ENCODE measurements at regions not wholly inside any gene's neighbourhood (a gene's known extent, or its start where the extent isn't known, plus 50 kb on each side); places are given as distances from the start of the nearest gene placed in this dataset.

- H3K4me3 ChIP-seq (ENCODE audit: low read length): no peak overlapping the region
- intact Hi-C loops (cut with micrococcal nuclease): no loop called here
- no peaks in the 10 kb centered on the region for H3K27me3 ChIP-seq (ENCODE audit: control insufficient read depth in 2 of 2, insufficient read depth in 2 of 2, low read length in 2 of 2)
- POLR2A ChIA-PET: no interaction called here
- Mint-ChIP-seq H3K27me3 (peaks cover 0 to 17% (median 0%) of the 10 kb centered on the region in 5 donors), H3K4me3 (no peak overlapping the region), H3K27ac (no peak overlapping the region), H3K9me3 (peaks cover 4 to 25% (median 12%) of the 10 kb centered on the region in 11 donors), H3K36me3 (peaks cover 0 to 15% (median 4%) of the 10 kb centered on the region in 5 donors), H3K4me1 (no peaks in the 10 kb centered on the region)
- no peaks in the 10 kb centered on the region for H3K9me3 ChIP-seq (ENCODE audit: control insufficient read depth in 2 of 3, low read length in 3 of 3)
- ATAC-seq (no peak), DNase-seq (no peak)
- no peaks in the 10 kb centered on the region for H3K36me3 ChIP-seq (ENCODE audit: control insufficient read depth in 2 of 3, insufficient read depth in 3 of 3, low read length in 3 of 3)
- H3K4me1 ChIP-seq (ENCODE audit: control insufficient read depth in 2 of 2, insufficient read depth in 2 of 2, low read length in 2 of 2): no peaks in the 10 kb centered on the region
- CTCF ChIA-PET: no interaction called here
- no peak overlapping the region for H3K27ac ChIP-seq (ENCODE audit: low read depth, low read length)
Measured at GRCh38 chr12:61919686-61920085, 340.5 kb upstream of the USP15 start.

- ATAC-seq: no peak
- Mint-ChIP-seq H3K9me3 (peaks cover 4 to 30% (median 16%) of the 10 kb centered on the region in 11 donors), H3K36me3 (peaks cover 0 to 18% (median 5%) of the 10 kb centered on the region in 5 donors), H3K27ac (no peak overlapping the region), H3K4me1 (peaks cover 0 to under 1% (median 0%) of the 10 kb centered on the region in 7 donors), H3K27me3 (peaks cover 0 to 17% (median 4%) of the 10 kb centered on the region in 5 donors), H3K4me3 (no peak overlapping the region)
- intact Hi-C loops (cut with micrococcal nuclease): no loop called here
- POLR2A ChIA-PET: no interaction called here
- no peak overlapping the region for H3K27ac ChIP-seq (ENCODE audit: low read depth, low read length)
- CTCF ChIA-PET: no interaction called here
- no peak overlapping the region for H3K4me3 ChIP-seq (ENCODE audit: low read length)
- DNase-seq: no peak
- H3K9me3 ChIP-seq (ENCODE audit: control insufficient read depth in 2 of 3, low read length in 3 of 3): no peaks in the 10 kb centered on the region
- no peaks in the 10 kb centered on the region for H3K36me3 ChIP-seq (ENCODE audit: control insufficient read depth in 2 of 3, insufficient read depth in 3 of 3, low read length in 3 of 3)
- no peaks in the 10 kb centered on the region for H3K4me1 ChIP-seq (ENCODE audit: control insufficient read depth in 2 of 2, insufficient read depth in 2 of 2, low read length in 2 of 2)
- no peaks in the 10 kb centered on the region for H3K27me3 ChIP-seq (ENCODE audit: control insufficient read depth in 2 of 2, insufficient read depth in 2 of 2, low read length in 2 of 2)
Measured at GRCh38 chr12:61920230-61920629, 340.0 kb upstream of the USP15 start.

- Histone ChIP-seq H3K4me3 (ENCODE audit: low read length) (no peak overlapping the region), H3K4me1 (ENCODE audit: control insufficient read depth in 2 of 2, insufficient read depth in 2 of 2, low read length in 2 of 2) (no peaks in the 10 kb centered on the region), H3K27me3 (ENCODE audit: control insufficient read depth in 2 of 2, insufficient read depth in 2 of 2, low read length in 2 of 2) (no peaks in the 10 kb centered on the region), H3K27ac (ENCODE audit: low read depth, low read length) (no peak overlapping the region), H3K36me3 (ENCODE audit: control insufficient read depth in 2 of 3, insufficient read depth in 3 of 3, low read length in 3 of 3) (no peaks in the 10 kb centered on the region), H3K9me3 (ENCODE audit: control insufficient read depth in 2 of 3, low read length in 3 of 3) (no peaks in the 10 kb centered on the region)
- CTCF ChIA-PET: no interaction called here
- Mint-ChIP-seq H3K4me1 (peaks cover 0 to 5% (median 0%) of the 10 kb centered on the region in 7 donors), H3K9me3 (peaks cover 5 to 57% (median 28%) of the 10 kb centered on the region in 11 donors), H3K27me3 (peaks cover 0 to 17% (median 5%) of the 10 kb centered on the region in 5 donors), H3K36me3 (peaks cover 0 to 20% (median 9%) of the 10 kb centered on the region in 5 donors), H3K27ac (no peak overlapping the region), H3K4me3 (no peak overlapping the region)
- POLR2A ChIA-PET: no interaction called here
- ATAC-seq (no peak), DNase-seq (no peak)
- intact Hi-C loops (cut with micrococcal nuclease): no loop called here
Measured at GRCh38 chr12:61923152-61923551, 337.1 kb upstream of the USP15 start.

GRCh38 chr12:61934564-61934963 lies 325.6 kb upstream of the USP15 start:
- Mint-ChIP-seq H3K9me3 (peaks cover 0 to 24% (median 4%) of the 10 kb centered on the region in 11 donors), H3K36me3 (no peaks in the 10 kb centered on the region), H3K27ac (no peak overlapping the region), H3K4me1 (no peaks in the 10 kb centered on the region), H3K27me3 (no peaks in the 10 kb centered on the region), H3K4me3 (no peak overlapping the region)
- intact Hi-C loops (cut with micrococcal nuclease): no loop called here
- no peak for DNase-seq
- Histone ChIP-seq H3K27me3 (ENCODE audit: control insufficient read depth in 2 of 2, insufficient read depth in 2 of 2, low read length in 2 of 2) (no peaks in the 10 kb centered on the region), H3K4me1 (ENCODE audit: control insufficient read depth in 2 of 2, insufficient read depth in 2 of 2, low read length in 2 of 2) (no peaks in the 10 kb centered on the region), H3K27ac (ENCODE audit: low read depth, low read length) (no peak overlapping the region), H3K9me3 (ENCODE audit: control insufficient read depth in 2 of 3, low read length in 3 of 3) (no peaks in the 10 kb centered on the region), H3K4me3 (ENCODE audit: low read length) (no peak overlapping the region), H3K36me3 (ENCODE audit: control insufficient read depth in 2 of 3, insufficient read depth in 3 of 3, low read length in 3 of 3) (no peaks in the 10 kb centered on the region)
- ATAC-seq: no peak
- CTCF ChIA-PET: interaction anchor here (0.7 kb wide), 1 partner anchor 1339 kb away, joined by 3 read pairs; no protein-coding TSS in a partner anchor
- POLR2A ChIA-PET: no interaction called here

GRCh38 chr12:61939977-61940376 lies 320.2 kb upstream of the USP15 start:
- no peaks in the 10 kb centered on the region for H3K36me3 ChIP-seq (ENCODE audit: control insufficient read depth in 2 of 3, insufficient read depth in 3 of 3, low read length in 3 of 3)
- no peak overlapping the region for H3K27ac ChIP-seq (ENCODE audit: low read depth, low read length)
- Mint-ChIP-seq H3K36me3 (no peaks in the 10 kb centered on the region), H3K27me3 (no peaks in the 10 kb centered on the region), H3K4me1 (no peaks in the 10 kb centered on the region), H3K9me3 (peaks cover 0 to 35% (median 8%) of the 10 kb centered on the region in 11 donors), H3K27ac (no peak overlapping the region), H3K4me3 (no peak overlapping the region)
- no peak overlapping the region for H3K4me3 ChIP-seq (ENCODE audit: low read length)
- H3K9me3 ChIP-seq (ENCODE audit: control insufficient read depth in 2 of 3, low read length in 3 of 3): no peaks in the 10 kb centered on the region
- ChIA-PET CTCF (no interaction called here), POLR2A (no interaction called here)
- H3K4me1 ChIP-seq (ENCODE audit: control insufficient read depth in 2 of 2, insufficient read depth in 2 of 2, low read length in 2 of 2): no peaks in the 10 kb centered on the region
- ATAC-seq (no peak), DNase-seq (no peak)
- intact Hi-C loops (cut with micrococcal nuclease): no loop called here
- H3K27me3 ChIP-seq (ENCODE audit: control insufficient read depth in 2 of 2, insufficient read depth in 2 of 2, low read length in 2 of 2): no peaks in the 10 kb centered on the region

- Mint-ChIP-seq H3K36me3 (no peaks in the 10 kb centered on the region), H3K4me1 (no peaks in the 10 kb centered on the region), H3K9me3 (peaks cover 0 to 3% (median 0%) of the 10 kb centered on the region in 11 donors), H3K27me3 (no peaks in the 10 kb centered on the region), H3K27ac (no peak overlapping the region), H3K4me3 (no peak overlapping the region)
- no peak for ATAC-seq
- no peaks in the 10 kb centered on the region for H3K36me3 ChIP-seq (ENCODE audit: control insufficient read depth in 2 of 3, insufficient read depth in 3 of 3, low read length in 3 of 3)
- no peaks in the 10 kb centered on the region for H3K9me3 ChIP-seq (ENCODE audit: control insufficient read depth in 2 of 3, low read length in 3 of 3)
- intact Hi-C loops (cut with micrococcal nuclease): no loop called here
- CTCF ChIA-PET: no interaction called here
- H3K27ac ChIP-seq (ENCODE audit: low read depth, low read length): no peak overlapping the region
- POLR2A ChIA-PET: no interaction called here
- no peaks in the 10 kb centered on the region for H3K4me1 ChIP-seq (ENCODE audit: control insufficient read depth in 2 of 2, insufficient read depth in 2 of 2, low read length in 2 of 2)
- H3K4me3 ChIP-seq (ENCODE audit: low read length): no peak overlapping the region
- no peaks in the 10 kb centered on the region for H3K27me3 ChIP-seq (ENCODE audit: control insufficient read depth in 2 of 2, insufficient read depth in 2 of 2, low read length in 2 of 2)
- DNase-seq: no peak
Measured at GRCh38 chr12:61956545-61956944, 303.7 kb upstream of the USP15 start.

GRCh38 chr12:61974461-61974860 lies 285.7 kb upstream of the USP15 start:
- Histone ChIP-seq H3K27me3 (ENCODE audit: control insufficient read depth in 2 of 2, insufficient read depth in 2 of 2, low read length in 2 of 2) (no peaks in the 10 kb centered on the region), H3K36me3 (ENCODE audit: control insufficient read depth in 2 of 3, insufficient read depth in 3 of 3, low read length in 3 of 3) (no peaks in the 10 kb centered on the region), H3K9me3 (ENCODE audit: control insufficient read depth in 2 of 3, low read length in 3 of 3) (no peaks in the 10 kb centered on the region), H3K4me3 (ENCODE audit: low read length) (no peak overlapping the region), H3K4me1 (ENCODE audit: control insufficient read depth in 2 of 2, insufficient read depth in 2 of 2, low read length in 2 of 2) (no peaks in the 10 kb centered on the region), H3K27ac (ENCODE audit: low read depth, low read length) (no peak overlapping the region)
- H3K4me1 Mint-ChIP-seq: no peaks in the 10 kb centered on the region
- intact Hi-C loops (cut with micrococcal nuclease): no loop called here
- H3K36me3 Mint-ChIP-seq: no peaks in the 10 kb centered on the region
- no peaks in the 10 kb centered on the region for H3K27me3 Mint-ChIP-seq
- ATAC-seq (no peak), DNase-seq (no peak)
- peaks cover 0 to 6% (median 2%) of the 10 kb centered on the region in 11 donors for H3K9me3 Mint-ChIP-seq
- CTCF ChIA-PET: no interaction called here
- peak overlapping the region in 1 of 9 donors; percentile 34 for H3K27ac Mint-ChIP-seq
- H3K4me3 Mint-ChIP-seq: no peak overlapping the region
- POLR2A ChIA-PET: no interaction called here

All from naive thymus-derived CD4-positive, alpha-beta T cell (primary cell).